Neural cell (in vitro differentiated cells): ENCODE measurements at regions not wholly inside any gene's neighbourhood (a gene's known extent, or its start where the extent isn't known, plus 50 kb on each side); places are given as distances from the start of the nearest gene placed in this dataset.

Experiments
- CTCF ChIP-seq: fragments of 450-650 bp; IDR thresholded peaks from 2 replicates; pipeline ENCODE4 v1.5.1; 2014; ENCODE audit warnings: antibody characterized with exemption, mild to moderate bottlenecking, moderate library complexity; ENCODE audit not compliant: poor library complexity, severe bottlenecking
- EP300 ChIP-seq: fragments of 450-650 bp; conservative IDR thresholded peaks from 2 replicates; pipeline ENCODE4 v1.6.1; 2014; ENCODE audit warnings: antibody characterized with exemption, mild to moderate bottlenecking, moderate library complexity; ENCODE audit not compliant: poor library complexity, severe bottlenecking
- EZH2 ChIP-seq: fragments of 200-600, 300-800 bp; shearing (Covaris generic), sonication (generic); IDR thresholded peaks from 2 replicates; pipeline ENCODE4 v1.6.1; 2014; ENCODE audit warnings: antibody characterized with exemption, low read length, borderline replicate concordance, mild to moderate bottlenecking; ENCODE audit not compliant: insufficient read depth, poor library complexity, severe bottlenecking
- MXI1 ChIP-seq: fragments of 450-650 bp; conservative IDR thresholded peaks from 2 replicates; pipeline ENCODE4 v1.6.1; 2014; ENCODE audit warnings: antibody characterized with exemption, mild to moderate bottlenecking; ENCODE audit not compliant: poor library complexity, severe bottlenecking
- POLR2AphosphoS5 ChIP-seq: IDR thresholded peaks from 2 replicates; pipeline ENCODE4 v1.6.1; 2012
- SMC3 ChIP-seq: fragments of 450-650 bp; conservative IDR thresholded peaks from 2 replicates; pipeline ENCODE4 v1.6.1; 2014; ENCODE audit warnings: antibody characterized with exemption, mild to moderate bottlenecking, moderate library complexity; ENCODE audit not compliant: poor library complexity
- TAF1 ChIP-seq: IDR thresholded peaks from 2 replicates; pipeline ENCODE4 v1.6.1; 2012; ENCODE audit warnings: low read depth
- TF ChIP-seq, protein P1 (sequence below): IDR thresholded peaks from 2 replicates; pipeline ENCODE4 v1.6.1; 2012; ENCODE audit warnings: borderline replicate concordance

DNA sequence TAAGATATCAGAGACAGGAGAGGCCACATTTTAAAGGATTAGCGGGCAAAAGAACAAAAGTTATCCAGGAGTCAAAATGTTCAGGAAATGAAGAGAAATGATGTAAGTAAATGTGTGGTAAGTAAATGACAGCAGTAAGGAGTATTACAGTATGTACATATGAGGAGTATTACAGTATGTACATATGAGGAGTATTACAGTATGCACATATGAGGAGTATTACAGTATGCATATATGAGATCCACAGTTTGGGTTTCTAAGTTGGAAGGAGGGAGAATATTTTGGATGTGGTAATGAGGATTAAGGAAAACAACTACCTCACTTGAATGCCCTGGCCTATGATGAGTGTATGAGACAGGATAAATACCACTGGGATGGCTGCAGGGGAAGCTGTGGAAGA is 192.4 kb upstream of the DGKB start:
- TF ChIP-seq EZH2 (no peak), MXI1 (no peak), POLR2AphosphoS5 (no peak), CTCF (no peak), EP300 (no peak), TAF1 (no peak), SMC3 (no peak)
- TF ChIP-seq, protein P1, sequence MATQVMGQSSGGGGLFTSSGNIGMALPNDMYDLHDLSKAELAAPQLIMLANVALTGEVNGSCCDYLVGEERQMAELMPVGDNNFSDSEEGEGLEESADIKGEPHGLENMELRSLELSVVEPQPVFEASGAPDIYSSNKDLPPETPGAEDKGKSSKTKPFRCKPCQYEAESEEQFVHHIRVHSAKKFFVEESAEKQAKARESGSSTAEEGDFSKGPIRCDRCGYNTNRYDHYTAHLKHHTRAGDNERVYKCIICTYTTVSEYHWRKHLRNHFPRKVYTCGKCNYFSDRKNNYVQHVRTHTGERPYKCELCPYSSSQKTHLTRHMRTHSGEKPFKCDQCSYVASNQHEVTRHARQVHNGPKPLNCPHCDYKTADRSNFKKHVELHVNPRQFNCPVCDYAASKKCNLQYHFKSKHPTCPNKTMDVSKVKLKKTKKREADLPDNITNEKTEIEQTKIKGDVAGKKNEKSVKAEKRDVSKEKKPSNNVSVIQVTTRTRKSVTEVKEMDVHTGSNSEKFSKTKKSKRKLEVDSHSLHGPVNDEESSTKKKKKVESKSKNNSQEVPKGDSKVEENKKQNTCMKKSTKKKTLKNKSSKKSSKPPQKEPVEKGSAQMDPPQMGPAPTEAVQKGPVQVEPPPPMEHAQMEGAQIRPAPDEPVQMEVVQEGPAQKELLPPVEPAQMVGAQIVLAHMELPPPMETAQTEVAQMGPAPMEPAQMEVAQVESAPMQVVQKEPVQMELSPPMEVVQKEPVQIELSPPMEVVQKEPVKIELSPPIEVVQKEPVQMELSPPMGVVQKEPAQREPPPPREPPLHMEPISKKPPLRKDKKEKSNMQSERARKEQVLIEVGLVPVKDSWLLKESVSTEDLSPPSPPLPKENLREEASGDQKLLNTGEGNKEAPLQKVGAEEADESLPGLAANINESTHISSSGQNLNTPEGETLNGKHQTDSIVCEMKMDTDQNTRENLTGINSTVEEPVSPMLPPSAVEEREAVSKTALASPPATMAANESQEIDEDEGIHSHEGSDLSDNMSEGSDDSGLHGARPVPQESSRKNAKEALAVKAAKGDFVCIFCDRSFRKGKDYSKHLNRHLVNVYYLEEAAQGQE = no peak
